ENCODE measurements at regions not wholly inside any gene's neighbourhood (a gene's known extent, or its start where the extent isn't known, plus 50 kb on each side); places are given as distances from the start of the nearest gene placed in this dataset.

- DNase-seq (ENCODE audit: low spot score): no peak
- no peaks in the 10 kb centered on the region for H3K27me3 ChIP-seq
- no peaks in the 10 kb centered on the region for H3K9me3 ChIP-seq
- TF ChIP-seq CTCF (IDR thresholded peaks at IDR 0.05): no peak
- no peaks in the 10 kb centered on the region for H3K4me1 ChIP-seq
- H3K27ac ChIP-seq: no peak overlapping the region
- H3K4me3 ChIP-seq: no peak overlapping the region
- no peaks in the 10 kb centered on the region for H3K36me3 ChIP-seq
Observed at GRCh38 chr20:52595518-52595917, 376.6 kb upstream of the TSHZ2 start.

- DNase-seq (ENCODE audit: low spot score): no peak
- Histone ChIP-seq H3K27me3 (no peaks in the 10 kb centered on the region), H3K27ac (no peak overlapping the region), H3K4me1 (no peaks in the 10 kb centered on the region), H3K4me3 (no peak overlapping the region), H3K36me3 (no peaks in the 10 kb centered on the region), H3K9me3 (no peaks in the 10 kb centered on the region)
- TF ChIP-seq CTCF (IDR thresholded peaks at IDR 0.05): no peak
Observed at GRCh38 chr20:52593654-52594053, 378.5 kb upstream of the TSHZ2 start.

GRCh38 chr20:52592567-52592966, 379.6 kb upstream of the TSHZ2 start:
- no peak for TF ChIP-seq CTCF (IDR thresholded peaks at IDR 0.05)
- H3K36me3 ChIP-seq: no peaks in the 10 kb centered on the region
- no peak for DNase-seq (ENCODE audit: low spot score)

GRCh38 chr20:52590100-52590499, 382.1 kb upstream of the TSHZ2 start:
- DNase-seq (ENCODE audit: low spot score): no peak
- no peaks in the 10 kb centered on the region for H3K4me1 ChIP-seq
- no peak for TF ChIP-seq CTCF (IDR thresholded peaks at IDR 0.05)
- no peak overlapping the region for H3K27ac ChIP-seq
- H3K36me3 ChIP-seq: no peaks in the 10 kb centered on the region
- no peaks in the 10 kb centered on the region for H3K27me3 ChIP-seq
- H3K4me3 ChIP-seq: no peak overlapping the region
- no peaks in the 10 kb centered on the region for H3K9me3 ChIP-seq

More at GRCh38 chr20:52592567-52592966, 379.6 kb upstream of the TSHZ2 start:
- Histone ChIP-seq H3K27ac (no peak overlapping the region), H3K9me3 (no peaks in the 10 kb centered on the region), H3K27me3 (no peaks in the 10 kb centered on the region), H3K4me3 (no peak overlapping the region), H3K4me1 (no peaks in the 10 kb centered on the region)

GRCh38 chr20:52589251-52589812, 382.8 kb upstream of the TSHZ2 start:
- Histone ChIP-seq H3K4me3 (no peak overlapping the region), H3K27me3 (no peaks in the 10 kb centered on the region), H3K36me3 (no peaks in the 10 kb centered on the region), H3K27ac (no peak overlapping the region), H3K9me3 (no peaks in the 10 kb centered on the region), H3K4me1 (no peaks in the 10 kb centered on the region)
- no peak for DNase-seq (ENCODE audit: low spot score)
- TF ChIP-seq CTCF (IDR thresholded peaks at IDR 0.05): no peak

GRCh38 chr20:52586660-52587059, 385.5 kb upstream of the TSHZ2 start:
- DNase-seq (ENCODE audit: low spot score): no peak
- no peaks in the 10 kb centered on the region for H3K4me1 ChIP-seq
- no peaks in the 10 kb centered on the region for H3K36me3 ChIP-seq
- H3K27me3 ChIP-seq: no peaks in the 10 kb centered on the region
- no peaks in the 10 kb centered on the region for H3K9me3 ChIP-seq
- TF ChIP-seq CTCF (IDR thresholded peaks at IDR 0.05): no peak
- H3K4me3 ChIP-seq: no peak overlapping the region
- no peak overlapping the region for H3K27ac ChIP-seq
